Body of pancreas (tissue), 4 donors: ENCODE measurements at regions not wholly inside any gene's neighbourhood (a gene's known extent, or its start where the extent isn't known, plus 50 kb on each side); places are given as distances from the start of the nearest gene placed in this dataset.

Experiments
- POLR2A ChIP-seq, 3 donors: fragments of 450-650 bp; IDR thresholded peaks; one replicate each; pipeline ENCODE4 v1.6.1; 2016; ENCODE audit warnings: antibody characterized with exemption in 3 of 3, mild to moderate bottlenecking in 2 of 3
- TF ChIP-seq, protein P1 (sequence below), 7 experiments: fragments of 450-650 bp in 4 of 7; fragments of 200-600 bp in 3 of 7; sonication (generic) in 3 of 7; IDR thresholded peaks; one replicate each; pipeline ENCODE4 v1.5.1; 2016 to 2019; ENCODE audit warnings: antibody characterized with exemption in 7 of 7

DNA sequence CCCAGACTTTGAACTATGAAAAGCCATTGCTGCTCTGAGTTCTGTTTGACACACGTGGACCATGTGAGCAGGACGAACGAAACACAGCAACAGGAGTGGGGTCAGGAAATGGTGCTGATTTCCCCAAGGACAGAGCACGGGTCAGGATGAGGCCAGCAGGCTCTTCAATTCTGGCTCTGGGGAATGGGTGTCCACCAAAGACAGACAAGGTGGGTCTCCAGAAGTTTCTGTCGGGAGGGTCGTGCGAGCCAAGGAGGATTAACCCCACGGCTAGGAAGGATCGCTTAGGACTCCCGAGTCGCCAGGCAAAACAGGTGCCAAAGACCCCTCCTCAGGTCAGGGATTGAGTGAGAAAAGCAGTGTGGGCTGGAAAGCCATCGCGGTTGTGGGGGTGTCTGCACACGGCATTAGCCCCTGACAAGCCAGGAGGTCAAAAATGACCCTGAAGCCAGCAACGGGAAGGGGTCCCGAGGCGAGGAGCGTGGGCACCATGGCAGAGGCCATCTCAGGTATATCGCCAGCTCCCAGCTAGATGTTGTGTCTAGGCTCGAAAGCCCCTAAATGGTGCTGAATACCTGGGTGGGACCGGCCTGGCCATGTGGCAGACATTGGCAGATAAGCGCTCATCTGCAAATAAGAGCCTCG is 213.9 kb upstream of the SALL3 start:
- TF ChIP-seq, protein P1, sequence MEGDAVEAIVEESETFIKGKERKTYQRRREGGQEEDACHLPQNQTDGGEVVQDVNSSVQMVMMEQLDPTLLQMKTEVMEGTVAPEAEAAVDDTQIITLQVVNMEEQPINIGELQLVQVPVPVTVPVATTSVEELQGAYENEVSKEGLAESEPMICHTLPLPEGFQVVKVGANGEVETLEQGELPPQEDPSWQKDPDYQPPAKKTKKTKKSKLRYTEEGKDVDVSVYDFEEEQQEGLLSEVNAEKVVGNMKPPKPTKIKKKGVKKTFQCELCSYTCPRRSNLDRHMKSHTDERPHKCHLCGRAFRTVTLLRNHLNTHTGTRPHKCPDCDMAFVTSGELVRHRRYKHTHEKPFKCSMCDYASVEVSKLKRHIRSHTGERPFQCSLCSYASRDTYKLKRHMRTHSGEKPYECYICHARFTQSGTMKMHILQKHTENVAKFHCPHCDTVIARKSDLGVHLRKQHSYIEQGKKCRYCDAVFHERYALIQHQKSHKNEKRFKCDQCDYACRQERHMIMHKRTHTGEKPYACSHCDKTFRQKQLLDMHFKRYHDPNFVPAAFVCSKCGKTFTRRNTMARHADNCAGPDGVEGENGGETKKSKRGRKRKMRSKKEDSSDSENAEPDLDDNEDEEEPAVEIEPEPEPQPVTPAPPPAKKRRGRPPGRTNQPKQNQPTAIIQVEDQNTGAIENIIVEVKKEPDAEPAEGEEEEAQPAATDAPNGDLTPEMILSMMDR (IDR thresholded peaks at IDR 0.05) = no peak
- no peak for TF ChIP-seq POLR2A (IDR thresholded peaks at IDR 0.05)
